Stimulated activated CD4-positive, alpha-beta T cell treated with anti-CD3 and anti-CD28 coated beads, Interleukin-15, amount 100 ng/mL, for 1 hour (primary cell): ENCODE measurements at regions not wholly inside any gene's neighbourhood (a gene's known extent, or its start where the extent isn't known, plus 50 kb on each side); places are given as distances from the start of the nearest gene placed in this dataset.
"Not testable (repeated sequence)": the region's sequence is repeated elsewhere in the genome, so short reads cannot be mapped to it uniquely, and the experiment has no call there.

ENCODE experiments used
- DNase-seq, 2 donors: peaks; one replicate each; pipeline ENCODE4 v3.0.0-alpha.2; 2020; ENCODE audit warnings: low read depth in 1 of 2, low spot score in 1 of 2

DNA sequence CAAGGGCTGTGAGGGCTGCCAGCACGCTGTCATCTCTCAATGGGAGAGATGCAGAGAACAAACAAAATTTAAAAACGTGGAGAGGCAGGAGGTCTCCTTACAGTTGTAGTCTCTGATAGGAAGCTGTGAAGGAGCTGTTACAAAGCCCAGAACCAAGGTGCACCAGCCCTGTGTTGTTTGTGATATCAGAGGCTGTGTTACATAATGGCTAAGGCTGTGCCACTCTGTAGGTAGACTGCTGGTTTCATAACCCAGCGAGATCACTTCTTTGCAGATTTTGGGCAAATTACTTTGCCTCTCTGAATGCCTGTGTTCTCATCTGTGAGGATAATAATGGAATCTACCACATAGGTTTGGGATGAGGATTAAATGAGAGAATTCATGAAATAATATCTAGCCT, 1480.7 kb upstream of the WWC1 start:
- DNase-seq = no peak

DNA sequence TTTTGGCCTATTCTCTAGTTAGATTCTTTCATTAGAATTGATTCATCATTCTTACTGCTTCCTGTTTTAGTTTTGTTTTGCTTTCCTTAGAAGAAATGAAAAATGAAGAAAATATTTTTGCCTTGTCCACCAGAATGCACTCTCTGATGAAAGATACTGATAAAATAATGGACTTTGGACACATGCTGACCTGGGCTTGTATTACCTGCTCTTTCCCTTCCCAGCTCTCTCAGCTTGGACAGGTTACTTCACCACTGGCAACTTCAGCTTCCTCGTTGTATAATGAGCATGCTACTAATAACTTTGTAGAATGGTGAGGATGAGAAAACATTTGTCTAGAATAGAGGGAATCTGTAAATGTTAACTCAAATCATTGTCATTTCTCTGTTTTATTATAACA, 1468.1 kb upstream of the WWC1 start:
- no peak for DNase-seq

DNA sequence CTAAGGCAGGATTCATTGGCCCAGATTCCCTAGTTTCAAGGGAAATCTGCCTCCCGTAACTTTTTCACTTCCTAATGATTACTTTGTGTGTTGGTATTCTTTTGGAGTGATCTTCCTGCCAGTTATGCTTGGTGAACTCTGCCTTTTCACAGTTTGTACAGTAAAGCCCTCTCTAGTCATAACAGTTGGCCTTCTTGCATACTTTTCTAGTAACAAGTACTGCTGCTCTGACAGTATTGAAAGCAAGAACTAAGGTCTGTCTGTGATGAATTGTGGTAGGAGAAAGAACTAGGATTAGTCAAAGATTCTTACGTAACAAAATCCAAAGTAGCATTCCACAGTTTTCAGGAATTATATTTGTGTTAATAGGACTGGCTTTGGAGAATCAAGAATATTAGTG, 1457.2 kb upstream of the WWC1 start:
- DNase-seq = no peak

DNA sequence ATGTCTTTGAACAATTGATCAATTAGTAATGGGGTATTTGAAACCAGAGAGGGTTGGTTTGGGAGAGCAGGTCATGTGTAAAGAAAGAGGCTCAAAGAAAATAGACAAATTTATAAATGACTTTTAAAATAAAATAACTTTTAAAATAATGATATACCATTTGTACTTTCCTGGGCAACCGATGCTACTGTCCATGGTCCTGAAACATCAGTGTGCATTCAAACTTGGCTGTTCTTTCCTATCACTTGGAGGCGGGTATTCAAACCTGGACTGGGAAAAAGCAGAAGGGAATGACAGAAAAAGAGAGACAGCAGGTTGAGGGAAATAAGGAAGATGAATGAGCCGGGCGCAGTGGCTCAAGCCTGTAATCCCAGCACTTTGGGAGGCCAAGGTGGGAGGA, 1446.4 kb upstream of the WWC1 start:
- DNase-seq = no peak

DNA sequence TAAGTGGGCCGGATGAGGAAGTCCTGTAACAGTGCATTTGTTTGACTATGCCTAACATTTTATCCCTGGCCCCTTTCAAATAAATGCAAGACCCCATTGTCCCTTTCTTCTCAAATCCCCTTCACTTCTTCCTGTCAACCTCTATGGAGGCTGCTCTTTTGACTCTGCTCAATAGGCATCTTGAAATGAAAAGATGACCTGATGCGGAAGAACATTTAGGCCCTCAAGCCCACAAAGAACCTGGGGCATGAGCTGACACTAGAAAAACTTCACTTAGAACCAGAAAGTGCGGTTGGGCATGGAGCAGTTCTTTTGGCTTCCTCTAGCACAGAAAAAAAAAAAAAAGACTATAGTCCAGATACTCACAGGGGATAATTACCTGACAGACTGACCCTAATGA, 1434.7 kb upstream of the WWC1 start:
- no peak for DNase-seq

DNA sequence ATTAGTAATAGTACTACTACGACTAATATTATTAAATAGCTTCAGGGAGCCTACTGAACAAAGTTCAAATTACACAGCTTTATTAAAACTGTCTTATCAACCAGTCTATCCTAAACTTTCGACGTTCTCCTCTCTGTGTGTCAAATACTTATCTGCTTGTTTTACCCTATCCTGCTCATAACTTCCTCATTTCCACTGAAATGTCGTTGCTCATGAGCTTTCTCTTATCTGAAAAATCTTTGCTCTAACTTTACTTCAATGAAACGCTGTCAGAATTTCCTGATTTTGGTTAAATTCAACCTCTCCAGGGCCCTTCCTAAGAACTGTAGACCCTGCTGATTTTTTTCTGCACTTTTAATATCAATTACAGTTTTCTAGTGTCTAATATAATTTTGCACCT, 1431.0 kb upstream of the WWC1 start:
- no peak for DNase-seq

DNA sequence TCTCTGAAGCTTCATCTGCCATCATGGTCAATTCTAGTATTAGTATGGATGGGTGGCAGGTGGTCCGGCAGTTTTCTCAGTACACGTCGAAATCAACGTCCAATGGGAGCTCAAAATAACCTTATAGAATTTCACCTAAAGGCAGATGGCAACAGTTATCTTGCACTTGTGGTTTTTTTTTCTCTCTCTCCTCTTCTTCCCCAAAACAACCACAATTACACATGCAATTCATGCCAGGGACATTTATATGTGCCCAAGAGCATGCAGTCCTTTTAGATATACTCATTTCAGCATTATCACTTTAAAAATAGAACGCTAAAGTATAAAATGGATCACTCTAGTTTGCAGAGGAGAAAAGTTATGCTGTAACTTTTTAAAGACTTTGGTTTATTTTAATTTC, 1428.9 kb upstream of the WWC1 start:
- no peak for DNase-seq

DNA sequence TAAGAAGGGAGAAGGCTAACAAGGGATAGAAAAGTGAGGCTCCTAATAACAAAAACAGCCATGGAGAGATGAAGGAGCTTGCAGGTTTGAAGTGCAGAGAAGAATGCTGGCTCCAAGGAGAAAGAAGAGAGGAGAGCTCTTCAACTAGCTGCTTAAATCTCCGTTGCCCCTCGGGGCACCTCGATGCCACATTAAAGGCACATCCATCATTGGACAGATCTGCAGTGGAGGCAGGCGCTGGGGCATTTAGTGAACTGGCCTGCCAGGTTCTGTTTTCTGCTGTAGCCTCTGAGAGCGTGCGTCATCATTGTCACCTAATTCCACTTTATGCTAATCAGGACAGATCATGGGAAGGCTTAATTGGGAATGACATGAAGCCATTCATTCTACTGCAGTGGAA, 1426.2 kb upstream of the WWC1 start:
- no peak for DNase-seq

DNA sequence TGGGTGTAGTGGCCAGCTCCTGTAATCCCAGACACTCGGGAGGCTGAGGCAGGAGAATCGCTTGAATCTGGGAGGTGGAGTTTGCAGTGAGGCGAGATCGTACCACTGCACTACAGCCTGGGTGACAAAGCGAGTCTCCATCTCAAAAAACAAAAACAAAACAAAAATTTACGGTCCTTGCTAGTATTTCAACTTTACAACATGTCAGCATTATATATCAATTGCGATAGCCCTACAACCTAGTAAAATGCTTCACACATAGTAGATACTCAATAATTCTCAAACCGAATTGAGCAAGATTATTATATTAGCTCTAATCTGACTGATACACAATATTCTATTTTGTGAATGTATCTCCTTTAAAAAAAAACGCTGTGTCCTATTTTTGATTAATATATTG, 1411.0 kb upstream of the WWC1 start:
- no peak for DNase-seq

DNA sequence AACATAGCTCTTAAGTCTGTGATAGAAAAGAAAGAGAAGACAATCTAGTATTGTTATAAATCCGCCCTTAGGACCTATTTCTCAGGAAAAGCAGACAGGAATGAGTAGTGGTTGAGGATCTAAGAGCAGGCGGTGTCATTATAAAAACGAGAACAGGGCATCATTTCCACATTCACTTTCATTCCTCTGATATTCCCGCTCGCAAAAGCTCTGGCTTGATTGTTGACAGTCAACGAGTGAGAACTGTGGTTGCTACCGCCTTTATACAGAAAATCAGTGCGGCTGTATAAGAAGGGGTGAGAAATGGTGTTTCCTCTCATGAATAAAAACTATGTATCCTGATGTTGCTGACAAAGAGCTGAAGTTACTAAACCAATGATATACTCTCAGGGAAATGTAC, 1409.6 kb upstream of the WWC1 start:
- DNase-seq = no peak

DNA sequence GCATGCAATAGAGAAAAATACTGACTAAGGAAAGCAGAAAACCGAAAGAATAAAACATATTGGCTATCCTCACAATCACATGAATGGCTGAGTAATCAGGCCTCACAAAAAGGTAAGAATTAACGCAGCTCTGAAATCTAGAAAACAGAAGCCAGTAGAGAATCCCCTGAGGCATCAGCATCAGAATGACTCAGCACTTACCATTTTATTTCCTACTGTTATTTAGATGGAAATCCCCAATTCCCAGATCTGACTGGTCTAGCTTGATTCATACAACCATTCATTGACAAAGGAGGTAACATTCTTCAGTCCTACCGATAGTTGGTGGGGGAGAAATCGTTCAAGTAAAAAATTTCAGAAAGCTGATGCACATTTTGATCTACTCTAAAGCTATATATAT, 1408.4 kb upstream of the WWC1 start:
- no peak for DNase-seq

DNA sequence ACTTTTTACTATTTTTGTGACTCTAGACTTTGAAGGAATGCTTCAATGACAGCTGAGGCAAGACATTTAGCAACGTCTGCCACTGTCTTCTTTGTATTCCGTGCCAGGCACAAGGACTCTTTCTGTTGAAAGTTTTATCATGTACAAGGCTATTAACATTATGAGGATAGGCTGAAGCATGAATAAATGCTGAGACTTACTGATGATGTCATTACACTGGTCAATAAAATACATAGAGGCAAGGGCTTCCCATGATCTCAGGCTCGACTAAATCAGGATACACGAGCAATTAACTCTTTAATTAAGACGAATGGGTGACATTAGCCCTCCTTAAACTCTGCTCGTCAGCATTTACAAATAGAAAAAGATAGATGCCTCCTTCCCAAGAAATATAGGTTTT, 1393.3 kb upstream of the WWC1 start:
- no peak for DNase-seq

DNA sequence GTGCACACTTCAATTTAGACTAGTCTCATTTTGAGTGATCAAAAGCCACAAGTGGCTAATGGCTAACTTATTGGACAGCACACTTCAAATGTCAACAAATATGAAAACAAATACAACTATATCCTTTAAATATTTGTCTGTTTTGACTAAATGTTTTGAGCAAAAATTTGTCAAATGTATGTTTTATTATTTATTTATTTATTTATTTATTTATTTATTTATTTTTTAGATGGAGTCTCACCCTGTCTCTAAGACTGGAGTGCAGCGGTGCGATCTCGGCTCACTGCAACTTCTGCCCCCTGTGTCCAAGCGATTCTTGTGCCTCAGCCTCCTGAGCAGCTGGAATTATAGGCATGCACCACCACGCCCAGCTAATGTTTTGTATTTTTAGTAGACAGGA, 1392.1 kb upstream of the WWC1 start:
- no peak for DNase-seq

DNA sequence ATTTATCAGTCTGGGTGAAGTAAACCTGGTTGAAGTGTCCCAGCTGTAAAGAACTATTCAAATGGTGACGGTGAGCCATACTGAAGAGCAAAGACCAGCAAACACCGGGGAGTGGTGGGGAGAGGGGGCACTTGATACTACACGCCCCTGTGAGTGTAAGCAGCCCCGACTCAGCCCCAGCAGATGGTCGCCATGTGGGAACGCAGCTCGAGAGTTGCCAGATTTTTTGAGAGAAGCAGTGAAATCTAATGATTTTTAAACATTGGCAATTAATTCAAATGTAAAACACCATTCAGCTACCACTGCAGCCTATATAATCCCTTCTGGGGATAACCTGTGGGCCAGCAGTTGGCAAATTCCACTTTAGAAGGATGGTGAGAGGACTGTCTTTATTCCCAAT, 1386.9 kb upstream of the WWC1 start:
- no peak for DNase-seq

DNA sequence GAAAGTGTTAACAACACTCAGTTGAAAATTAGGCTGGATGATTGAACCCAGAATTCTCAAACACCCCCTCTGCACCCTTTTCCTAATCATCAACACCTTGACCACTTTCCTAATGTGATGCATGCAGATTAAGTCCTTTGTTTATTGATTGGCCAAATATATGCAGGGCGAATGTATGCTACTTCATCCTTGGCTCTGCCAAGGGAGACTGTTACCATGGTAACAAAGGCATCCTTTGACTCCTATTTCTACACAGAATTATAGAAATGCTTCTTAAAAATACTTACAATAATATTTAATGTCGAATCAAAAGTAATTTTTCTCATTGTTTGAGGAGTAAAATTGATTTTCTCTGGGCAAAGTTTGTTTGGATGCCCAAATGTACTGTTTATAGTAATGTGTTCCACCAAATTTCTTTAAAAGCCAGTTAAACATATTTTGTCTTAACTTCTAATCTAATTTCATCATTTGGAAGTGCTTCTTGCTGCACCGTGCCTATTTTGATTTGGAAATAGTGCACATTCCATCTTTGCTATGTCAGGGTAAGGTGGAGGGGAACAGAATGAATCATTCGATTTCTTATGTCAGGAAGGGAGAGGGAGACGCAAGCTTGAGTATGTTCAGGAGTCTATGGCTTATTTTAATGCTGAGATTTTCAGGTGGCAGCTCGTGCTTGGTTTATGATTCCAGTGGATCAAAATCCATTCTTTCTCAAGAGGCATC, 1384.3 kb upstream of the WWC1 start:
- no peak for DNase-seq

DNA sequence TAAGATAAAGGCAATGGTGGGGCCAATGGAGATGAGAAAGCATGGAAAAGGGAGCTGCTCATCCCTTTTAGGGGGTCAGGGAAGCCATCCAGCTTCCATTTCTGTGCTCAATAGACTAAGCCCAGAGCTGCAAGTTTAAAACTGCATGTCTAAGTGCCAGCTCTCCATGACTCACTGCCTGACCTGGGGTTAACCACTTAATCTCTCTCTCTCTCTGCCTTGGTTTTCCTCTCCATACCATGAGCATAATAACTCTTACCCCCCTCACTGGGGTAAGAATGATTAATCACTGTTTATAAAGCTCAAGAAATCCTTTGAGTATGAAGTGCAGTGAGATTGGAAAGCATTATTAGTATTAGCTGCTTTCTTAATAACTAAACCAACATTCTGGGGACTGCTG, 1382.4 kb upstream of the WWC1 start:
- no peak for DNase-seq

DNA sequence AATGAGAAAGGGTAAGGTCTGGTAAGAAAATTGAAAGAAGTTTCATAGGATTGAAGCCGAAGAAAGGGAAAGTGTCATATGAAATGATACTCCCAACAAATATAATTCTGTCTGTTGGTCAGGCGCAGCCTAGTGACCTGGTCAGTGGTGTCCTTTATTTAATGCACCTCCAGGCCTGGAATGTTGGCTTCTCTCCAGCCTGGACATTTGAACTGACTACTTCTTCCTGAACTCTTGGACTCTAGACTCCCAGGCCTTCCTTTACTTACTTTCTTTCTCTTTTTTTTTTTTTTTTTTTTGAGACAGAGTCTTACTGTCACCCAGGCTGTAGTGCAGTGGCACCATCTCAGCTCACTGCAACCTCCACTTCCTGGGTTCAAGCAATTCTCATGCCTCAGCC, 1381.5 kb upstream of the WWC1 start:
- no peak for DNase-seq

DNA sequence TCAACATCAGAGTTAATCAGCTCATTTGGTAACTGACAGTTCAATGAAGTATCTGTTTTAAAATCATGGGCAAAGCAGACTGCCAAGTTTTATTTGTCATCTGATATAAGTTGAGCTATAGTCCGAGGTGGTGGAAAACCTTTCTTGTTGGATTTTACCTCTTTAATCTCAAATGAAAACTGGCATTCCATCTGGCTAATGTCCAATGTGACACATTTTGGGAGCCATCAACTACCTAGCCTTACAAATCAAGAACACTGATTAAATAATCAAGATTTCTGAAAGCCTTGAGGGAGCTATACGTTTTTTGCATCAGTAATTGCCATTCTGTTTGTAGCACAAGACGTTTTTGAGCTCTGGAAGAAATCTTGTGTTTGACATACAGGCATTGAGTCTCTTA, 1380.5 kb upstream of the WWC1 start:
- no peak for DNase-seq

DNA sequence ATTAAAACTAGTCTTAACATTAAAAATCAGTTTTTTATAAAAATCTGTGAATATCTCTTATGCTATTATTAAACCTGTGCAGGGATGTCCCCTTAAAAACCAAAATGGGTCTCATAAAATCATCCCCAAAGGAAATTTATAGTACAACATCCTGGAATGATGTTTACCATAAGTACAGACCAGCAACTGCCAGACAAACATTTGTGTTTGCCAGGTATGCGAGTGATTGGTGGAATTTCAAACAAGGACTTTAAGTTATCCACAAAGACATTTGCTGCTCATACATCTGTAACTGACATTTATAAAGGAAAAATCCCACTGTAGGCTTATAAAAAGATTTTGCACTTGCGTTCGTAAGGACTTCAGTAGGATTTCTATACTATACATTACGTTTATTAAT, 1375.4 kb upstream of the WWC1 start:
- DNase-seq = no peak

DNA sequence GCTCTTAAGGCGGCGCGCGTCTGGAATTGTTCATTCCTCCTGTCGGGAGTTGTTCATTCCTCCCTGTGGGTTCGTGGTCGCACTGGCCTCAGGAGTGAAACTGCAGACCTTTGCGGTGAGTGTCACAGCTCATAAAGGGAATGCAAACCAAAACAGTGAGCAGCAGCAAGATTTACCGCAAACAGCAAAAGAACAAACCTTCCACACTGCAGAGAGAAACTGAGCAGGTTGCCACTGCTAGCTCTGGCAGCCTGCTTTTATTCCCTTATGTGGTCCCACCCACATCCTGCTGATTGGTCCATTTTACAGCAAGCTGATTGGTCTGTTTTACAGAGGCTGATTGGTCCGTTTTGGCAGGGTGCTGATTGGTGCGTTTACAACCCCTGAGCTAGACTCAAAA, 1365.3 kb upstream of the WWC1 start:
- no peak for DNase-seq

DNA sequence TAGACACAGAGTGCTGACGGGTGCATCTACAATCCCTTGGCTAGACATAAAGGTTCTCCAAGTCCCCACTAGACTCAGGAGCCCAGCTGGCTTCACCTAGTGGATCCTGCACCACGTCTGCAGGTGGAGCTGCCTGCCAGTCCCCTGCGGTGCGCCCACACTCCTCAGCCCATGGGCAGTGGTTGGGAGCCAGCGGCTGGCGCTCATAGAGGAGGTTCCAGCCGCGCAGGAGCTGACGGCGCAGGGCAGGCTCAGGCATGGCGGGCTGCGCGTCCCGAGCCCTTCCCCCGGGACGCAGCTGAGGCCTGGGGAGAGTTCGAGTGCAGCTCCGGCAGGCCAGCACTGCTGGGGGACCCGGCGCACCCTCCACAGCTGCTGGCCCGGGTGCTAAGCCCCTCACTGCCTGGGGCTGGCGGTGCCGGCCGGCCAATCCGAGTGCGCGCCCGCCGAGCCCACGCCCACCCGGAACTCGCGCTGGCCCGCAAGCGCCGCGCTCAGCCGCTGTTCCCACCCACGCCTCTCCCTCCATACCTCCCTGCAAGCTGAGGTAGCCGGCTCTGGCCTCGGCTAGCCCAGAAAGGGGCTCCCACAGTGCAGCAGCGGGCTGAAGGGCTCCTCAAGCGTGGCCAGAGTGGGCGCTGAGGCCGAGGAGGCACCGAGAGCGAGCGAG, 1364.5 kb upstream of the WWC1 start:
- not testable (repeated sequence) for DNase-seq

DNA sequence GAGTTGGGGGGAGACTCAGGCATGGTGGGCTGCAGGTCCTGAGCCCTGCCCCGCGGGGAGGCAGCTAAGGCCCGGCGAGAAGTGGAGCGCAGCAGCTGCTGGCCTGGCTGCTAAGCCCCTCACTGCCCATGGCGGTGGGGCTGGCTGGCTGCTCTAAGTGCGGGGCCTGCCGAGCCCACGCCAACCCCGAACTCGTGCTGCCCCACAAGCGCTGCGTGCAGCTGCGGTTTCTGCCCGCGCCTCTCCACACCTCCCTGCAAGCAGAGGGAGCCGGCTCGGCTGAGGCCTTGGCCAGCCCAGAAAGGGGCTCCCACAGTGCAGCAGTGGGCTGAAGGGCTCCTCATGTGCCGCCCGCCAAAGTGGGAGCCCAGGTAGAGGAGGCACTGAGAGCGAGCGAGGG, 1355.1 kb upstream of the WWC1 start:
- DNase-seq = no peak

DNA sequence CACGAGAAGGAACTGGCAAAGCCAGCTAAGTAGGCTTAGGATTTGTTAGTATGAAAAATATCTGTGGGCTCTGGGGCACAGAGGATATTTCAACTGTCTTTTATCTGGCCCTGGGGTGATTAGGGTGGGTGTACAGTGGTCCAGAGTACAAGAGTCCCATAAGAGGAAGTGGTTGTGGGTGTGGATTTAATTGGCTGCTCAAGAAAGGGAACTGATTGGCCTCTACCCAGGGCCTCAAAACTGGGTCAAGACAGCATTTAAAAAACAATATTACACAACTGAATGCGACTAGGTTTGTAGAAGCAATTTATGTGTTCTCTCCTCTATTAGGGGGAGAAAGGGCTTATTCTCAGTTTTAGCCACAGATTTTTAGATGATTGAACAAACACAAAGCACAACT, 1353.4 kb upstream of the WWC1 start:
- no peak for DNase-seq
